Dermis microvascular lymphatic vessel endothelial cell (primary cell): ENCODE measurements at regions not wholly inside any gene's neighbourhood (a gene's known extent, or its start where the extent isn't known, plus 50 kb on each side); places are given as distances from the start of the nearest gene placed in this dataset.
A peak's percentile ranks its signal among the peaks of the same experiment; 100 is the strongest.
"Not testable (repeated sequence)": the region's sequence is repeated elsewhere in the genome, so short reads cannot be mapped to it uniquely, and the experiment has no call there.

Source experiments
- DNase-seq, 2 donors: peaks; one replicate each; pipeline versions ENCODE4 v3.0.0 to v3.0.0-alpha.2; 2010; ENCODE audit warnings: low read depth in 2 of 2

- no peak for DNase-seq
Observed at GRCh38 chr2:143877876-143878530, 641.9 kb downstream of the ZEB2 start.

GRCh38 chr2:143877056-143877455 is 642.9 kb downstream of the ZEB2 start:
- DNase-seq: no peak

DNA sequence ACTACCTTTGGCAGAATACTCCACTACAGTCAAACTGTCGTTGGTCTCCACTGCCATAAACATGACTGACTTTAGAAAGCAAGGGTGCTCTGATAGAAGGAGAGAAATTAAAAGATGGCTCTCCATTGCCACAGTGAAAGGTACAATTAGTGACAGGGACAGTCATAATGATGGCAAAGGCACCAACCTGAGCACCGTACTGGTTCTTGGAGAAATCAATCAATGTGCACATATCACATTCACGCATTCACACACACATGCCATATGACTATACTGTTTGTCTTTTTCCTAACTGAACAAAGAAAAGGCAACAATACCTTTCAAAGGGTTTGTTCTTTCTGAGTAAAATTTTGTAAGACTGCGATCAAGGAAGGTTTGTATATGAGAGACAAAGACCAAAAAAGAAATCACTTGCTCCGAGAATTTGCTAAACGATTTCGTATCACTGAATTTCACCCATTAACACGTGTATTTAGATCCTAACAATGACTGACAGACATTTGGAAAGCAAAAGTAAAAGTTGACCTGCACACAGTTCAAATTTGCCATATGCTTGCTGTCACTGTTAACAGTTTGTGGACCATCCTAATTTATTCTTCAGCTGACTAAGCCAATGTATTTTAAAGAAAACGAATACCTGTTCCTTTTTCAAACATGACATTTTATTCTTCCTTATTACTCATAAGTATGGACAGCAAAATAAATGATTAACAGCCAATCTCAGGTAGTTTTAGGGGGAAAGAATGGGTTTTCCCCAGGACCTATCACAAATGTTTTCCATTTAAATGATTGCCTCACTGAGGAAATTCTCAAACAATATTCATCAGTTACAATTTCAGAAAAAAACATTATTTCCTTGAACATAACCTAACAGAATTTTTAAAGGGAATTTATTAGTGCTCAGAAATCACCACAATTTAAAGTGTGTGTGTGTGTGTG is 644.4 kb downstream of the ZEB2 start:
- no peak for DNase-seq

DNA sequence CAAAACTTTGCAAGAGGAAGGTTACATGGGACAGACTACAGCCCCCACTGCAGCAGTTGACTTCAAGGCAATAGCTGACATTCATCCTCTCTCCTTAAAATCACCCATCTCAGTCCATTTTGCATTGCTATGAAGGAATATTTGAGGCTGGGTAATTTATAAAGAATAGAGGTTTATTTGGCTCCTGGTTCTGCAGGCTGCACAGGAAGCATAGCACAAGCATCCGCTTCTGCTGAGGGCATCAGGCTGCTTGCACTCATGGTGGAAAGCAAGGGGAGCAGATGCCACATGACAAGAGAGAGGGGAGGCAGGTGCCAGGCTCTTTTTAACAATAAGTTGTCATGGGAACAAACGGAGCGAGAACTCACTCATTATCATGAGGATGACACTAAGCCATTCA is 646.0 kb downstream of the ZEB2 start:
- DNase-seq: no peak

GRCh38 chr2:143870696-143871095 is 649.2 kb downstream of the ZEB2 start:
- no peak for DNase-seq

DNA sequence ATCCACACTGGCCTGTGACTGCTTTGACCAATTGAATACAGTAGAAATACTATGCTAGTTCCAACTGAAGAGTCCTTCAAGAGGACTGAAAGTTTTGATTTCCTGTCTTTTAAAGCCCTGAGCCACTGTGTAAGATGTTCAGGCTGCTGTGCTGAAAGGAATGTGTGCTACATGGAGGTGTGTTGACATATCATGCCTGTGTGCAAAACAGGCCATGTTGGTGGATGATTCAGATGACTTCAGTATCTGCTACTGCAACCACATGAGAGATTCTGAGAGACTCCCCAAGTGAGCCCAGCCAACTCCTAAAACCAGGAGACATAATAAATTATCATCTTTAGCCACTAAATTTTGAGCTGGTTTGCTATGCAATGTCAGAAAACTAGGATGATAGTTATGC is 662.9 kb downstream of the ZEB2 start:
- no peak for DNase-seq

DNA sequence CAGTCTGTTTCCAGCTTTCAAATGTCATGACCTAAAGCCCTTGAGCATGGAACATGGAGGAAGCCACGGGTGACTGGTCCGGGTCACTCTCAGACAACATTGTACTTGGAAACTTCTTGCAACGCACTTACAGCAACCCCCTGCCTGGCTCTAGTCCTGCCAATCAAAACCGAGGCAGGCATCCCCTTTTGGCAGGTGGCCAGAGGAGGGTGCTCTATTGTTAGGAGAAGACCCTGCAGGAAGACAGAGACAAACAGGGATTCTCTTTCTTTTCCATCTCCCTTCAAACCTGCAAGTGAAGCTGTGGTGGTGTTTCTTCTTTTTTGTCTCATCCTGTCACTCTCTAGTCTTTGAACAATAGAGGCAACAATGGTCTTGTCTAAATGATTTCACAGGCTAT is 667.2 kb downstream of the ZEB2 start:
- no peak for DNase-seq

GRCh38 chr2:143850084-143850483 is 669.8 kb downstream of the ZEB2 start:
- no peak for DNase-seq

DNA sequence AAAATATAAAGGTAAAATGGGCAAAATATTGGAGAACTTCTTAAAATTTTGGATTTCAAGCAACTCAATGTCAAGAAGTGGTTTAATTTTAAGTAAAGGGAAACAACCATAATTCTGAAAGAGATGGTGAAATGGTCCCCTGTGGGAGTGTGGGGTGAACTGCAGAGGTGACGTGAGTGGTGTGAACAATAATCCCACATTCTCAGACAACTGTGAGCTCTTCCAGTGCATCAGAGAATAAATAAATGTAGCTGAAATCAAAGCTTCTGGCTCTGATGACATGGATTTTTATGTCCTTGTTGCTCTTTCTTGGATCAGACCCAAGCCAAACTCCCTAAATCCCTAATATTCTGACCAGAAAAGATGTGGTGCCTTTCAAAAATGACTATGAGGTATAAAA is 672.7 kb downstream of the ZEB2 start:
- DNase-seq: no peak

DNA sequence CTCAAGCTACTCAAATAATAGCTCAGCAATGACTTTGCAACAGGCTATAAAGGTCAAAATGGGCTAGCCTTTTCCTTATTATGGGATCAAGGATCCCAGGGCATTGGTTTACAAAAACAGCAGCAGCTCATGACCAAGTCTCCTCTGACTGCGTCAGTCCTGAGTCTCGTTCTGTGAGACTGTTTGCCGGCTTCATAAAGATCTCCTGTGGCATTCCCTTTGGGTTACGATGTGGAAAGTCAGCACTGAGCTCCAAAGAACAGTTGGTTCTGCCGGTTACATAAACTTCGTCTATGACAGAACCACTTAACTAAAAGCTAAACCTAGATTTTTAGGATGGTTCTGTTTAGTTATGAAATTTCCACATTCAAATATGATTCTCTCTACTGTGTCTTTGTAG is 674.9 kb downstream of the ZEB2 start:
- no peak for DNase-seq

DNA sequence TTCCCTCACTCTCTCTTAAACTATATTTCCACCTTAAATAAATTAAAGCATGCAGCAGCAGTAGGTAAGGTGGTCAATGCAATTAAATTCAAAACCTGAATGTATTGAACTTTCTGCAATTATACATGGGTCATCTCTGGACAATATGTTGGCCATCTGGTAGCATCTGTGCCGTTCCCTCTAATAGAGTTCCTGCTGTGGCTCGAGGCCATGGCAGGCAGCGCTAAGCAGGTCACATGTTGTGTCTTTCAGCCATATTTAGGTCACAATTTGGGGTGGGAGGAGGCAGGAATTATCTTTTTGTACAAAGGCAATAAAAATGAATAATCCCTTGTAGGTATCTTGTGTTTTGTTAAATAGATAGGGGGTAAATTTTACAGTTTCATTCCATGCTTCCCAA is 676.2 kb downstream of the ZEB2 start:
- no peak for DNase-seq

- no peak for DNase-seq
Observed at GRCh38 chr2:143842836-143843235, 677.1 kb downstream of the ZEB2 start.

DNA sequence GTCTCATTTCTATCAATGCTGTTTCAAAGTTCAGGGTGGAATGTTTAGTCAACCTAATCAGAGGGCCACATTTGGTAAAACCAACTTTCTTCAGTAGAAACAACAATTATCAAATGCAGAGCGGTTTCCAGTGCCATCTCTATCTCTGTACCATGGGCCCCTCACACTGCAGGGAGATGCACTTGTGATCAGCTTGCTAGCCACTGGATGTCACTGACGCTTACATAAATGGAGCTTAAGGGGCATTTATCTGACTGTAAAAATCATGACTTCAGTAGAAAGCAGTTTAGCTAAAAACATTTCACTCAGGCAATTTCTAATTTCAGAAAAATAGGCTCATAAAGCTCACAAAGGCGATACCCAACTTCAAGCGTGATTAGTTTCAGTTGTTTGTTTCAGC is 678.0 kb downstream of the ZEB2 start:
- DNase-seq: peak in 1 of 2 donors; percentile 7

- no peak for DNase-seq
Observed at GRCh38 chr2:143840601-143841000, 679.3 kb downstream of the ZEB2 start.

- DNase-seq: no peak
Observed at GRCh38 chr2:143840194-143840593, 679.7 kb downstream of the ZEB2 start.

DNA sequence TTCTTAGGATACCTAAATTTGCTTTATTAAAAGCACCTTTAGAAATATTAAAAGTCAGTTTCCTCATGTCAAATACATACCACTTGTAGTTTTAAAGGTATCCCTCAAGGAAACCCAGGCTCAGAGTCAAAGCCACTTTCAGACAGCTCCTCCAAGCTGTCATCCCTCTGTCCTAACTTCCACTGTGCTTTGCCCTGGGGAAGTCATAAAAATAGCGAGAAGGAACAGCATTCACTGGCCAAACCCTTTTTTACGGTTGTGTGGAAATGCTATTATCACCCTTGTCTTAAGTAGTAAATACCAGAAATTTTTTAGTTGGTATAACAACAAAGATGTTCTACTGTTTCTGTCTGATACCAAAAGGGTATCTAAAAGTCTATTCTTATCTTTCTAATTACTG is 680.5 kb downstream of the ZEB2 start:
- no peak for DNase-seq

GRCh38 chr2:143837055-143837454 is 682.9 kb downstream of the ZEB2 start:
- not testable (repeated sequence) for DNase-seq

- no peak for DNase-seq
Observed at GRCh38 chr2:143835481-143835880, 684.4 kb downstream of the ZEB2 start.

DNA sequence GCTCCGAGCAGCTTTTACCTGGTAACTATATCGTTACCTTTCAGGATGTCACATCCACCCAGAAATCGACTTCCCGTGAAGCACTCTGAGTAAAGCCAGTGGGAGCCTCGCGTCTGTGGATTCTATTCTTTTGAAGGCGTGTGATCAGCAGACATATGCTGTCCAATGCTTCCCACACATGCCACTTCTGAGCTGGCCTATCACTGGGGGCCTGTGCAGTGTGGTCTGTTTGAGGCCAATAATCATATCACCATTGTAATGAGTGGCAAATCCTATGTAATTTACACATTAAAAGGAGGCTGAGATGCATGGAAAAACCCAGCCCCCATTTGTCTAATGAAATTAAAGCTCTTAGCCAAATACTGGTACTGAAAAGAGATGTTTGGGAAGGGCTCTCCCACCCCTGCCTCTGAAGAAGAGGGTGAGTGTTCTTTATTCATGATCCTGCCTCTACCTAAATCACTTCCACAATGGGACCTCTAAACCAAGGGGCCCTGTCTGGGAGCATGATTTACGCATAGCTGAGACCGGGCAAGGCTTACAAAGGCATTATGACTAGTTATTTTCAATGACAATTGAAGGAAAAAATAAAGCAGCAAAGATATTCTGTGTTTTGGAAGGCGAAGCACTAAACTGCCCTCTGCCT is 686.8 kb downstream of the ZEB2 start:
- DNase-seq: no peak

GRCh38 chr2:143830476-143830875 is 689.4 kb downstream of the ZEB2 start:
- no peak for DNase-seq

DNA sequence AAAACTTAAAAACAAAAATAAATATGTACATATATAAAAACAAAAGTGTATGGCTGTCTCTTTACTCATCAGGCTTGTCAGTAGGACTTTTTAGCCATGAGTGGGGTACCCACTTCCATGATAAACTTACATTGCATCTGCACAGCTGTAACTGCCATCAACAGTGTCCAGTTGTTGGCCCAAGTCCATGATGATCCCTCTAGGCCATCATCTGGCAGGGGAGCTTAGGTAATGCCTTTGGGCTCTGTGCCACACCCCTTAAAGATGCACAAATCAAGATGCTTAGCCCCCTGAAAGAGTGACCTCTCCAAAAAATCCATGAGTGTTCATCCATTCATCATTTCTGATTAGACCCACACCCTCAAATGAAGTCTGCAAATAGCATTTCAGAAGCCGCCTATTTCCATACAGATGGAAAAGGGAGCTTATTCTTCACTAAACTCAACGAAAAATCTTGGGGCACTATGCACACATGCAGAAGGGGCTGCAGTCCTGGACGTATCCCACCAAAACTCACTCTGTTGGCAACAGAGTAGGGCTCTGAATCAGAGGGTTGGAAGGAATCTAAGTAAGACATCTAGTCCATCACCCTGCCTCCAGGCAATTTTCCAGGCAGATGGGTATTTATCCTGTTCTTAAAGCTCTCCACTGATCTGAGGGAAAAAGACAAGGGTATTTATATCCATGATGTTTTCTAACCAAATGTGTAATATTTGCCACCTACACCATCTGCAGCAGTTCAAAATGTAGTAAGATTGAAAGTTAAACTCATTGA is 691.0 kb downstream of the ZEB2 start:
- DNase-seq: no peak

DNA sequence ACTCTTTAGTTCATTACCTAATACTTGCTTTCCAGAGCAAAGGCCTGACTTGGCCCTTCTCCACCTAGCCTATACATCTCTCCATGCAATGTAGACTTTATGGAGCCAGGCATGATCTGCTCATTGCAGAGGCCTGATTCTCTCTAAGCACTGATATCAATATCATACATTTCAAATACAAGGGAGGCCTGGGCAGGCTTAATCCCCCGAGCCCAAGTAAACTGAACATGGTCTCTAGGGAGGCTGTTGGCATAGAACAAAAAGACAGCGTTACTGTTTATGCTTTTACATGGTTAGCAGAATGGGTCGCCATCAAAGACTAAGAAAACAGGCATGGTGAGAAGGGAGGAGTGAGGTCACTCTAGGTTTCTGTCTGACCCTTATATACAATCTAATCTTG is 695.1 kb downstream of the ZEB2 start:
- DNase-seq: no peak
